ENCODE measurements at regions not wholly inside any gene's neighbourhood (a gene's known extent, or its start where the extent isn't known, plus 50 kb on each side); places are given as distances from the start of the nearest gene placed in this dataset.

GRCh38 chr2:15801439-15801838, 138.9 kb upstream of the MYCN start:
- no peak for TF ChIP-seq EZH2 (IDR thresholded peaks at IDR 0.05; ENCODE audit: insufficient read depth, low read length)
- TF ChIP-seq, protein P1, sequence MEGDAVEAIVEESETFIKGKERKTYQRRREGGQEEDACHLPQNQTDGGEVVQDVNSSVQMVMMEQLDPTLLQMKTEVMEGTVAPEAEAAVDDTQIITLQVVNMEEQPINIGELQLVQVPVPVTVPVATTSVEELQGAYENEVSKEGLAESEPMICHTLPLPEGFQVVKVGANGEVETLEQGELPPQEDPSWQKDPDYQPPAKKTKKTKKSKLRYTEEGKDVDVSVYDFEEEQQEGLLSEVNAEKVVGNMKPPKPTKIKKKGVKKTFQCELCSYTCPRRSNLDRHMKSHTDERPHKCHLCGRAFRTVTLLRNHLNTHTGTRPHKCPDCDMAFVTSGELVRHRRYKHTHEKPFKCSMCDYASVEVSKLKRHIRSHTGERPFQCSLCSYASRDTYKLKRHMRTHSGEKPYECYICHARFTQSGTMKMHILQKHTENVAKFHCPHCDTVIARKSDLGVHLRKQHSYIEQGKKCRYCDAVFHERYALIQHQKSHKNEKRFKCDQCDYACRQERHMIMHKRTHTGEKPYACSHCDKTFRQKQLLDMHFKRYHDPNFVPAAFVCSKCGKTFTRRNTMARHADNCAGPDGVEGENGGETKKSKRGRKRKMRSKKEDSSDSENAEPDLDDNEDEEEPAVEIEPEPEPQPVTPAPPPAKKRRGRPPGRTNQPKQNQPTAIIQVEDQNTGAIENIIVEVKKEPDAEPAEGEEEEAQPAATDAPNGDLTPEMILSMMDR (IDR thresholded peaks at IDR 0.05; ENCODE audit: insufficient read depth, low read depth, low read length) = no peak

All from astrocyte (in vitro differentiated cells and primary cell).